HG03460 (cell line): ENCODE measurements at regions not wholly inside any gene's neighbourhood (a gene's known extent, or its start where the extent isn't known, plus 50 kb on each side); places are given as distances from the start of the nearest gene placed in this dataset.
A peak's percentile ranks its signal among the peaks of the same experiment; 100 is the strongest.
"Not testable (repeated sequence)": the region's sequence is repeated elsewhere in the genome, so short reads cannot be mapped to it uniquely, and the experiment has no call there.

Source experiments
- ATAC-seq: cut with Tn5 transposase; IDR thresholded peaks from one replicate; pipeline ENCODE4 v1.9.1; 2021; ENCODE audit not compliant: unreplicated experiment

DNA sequence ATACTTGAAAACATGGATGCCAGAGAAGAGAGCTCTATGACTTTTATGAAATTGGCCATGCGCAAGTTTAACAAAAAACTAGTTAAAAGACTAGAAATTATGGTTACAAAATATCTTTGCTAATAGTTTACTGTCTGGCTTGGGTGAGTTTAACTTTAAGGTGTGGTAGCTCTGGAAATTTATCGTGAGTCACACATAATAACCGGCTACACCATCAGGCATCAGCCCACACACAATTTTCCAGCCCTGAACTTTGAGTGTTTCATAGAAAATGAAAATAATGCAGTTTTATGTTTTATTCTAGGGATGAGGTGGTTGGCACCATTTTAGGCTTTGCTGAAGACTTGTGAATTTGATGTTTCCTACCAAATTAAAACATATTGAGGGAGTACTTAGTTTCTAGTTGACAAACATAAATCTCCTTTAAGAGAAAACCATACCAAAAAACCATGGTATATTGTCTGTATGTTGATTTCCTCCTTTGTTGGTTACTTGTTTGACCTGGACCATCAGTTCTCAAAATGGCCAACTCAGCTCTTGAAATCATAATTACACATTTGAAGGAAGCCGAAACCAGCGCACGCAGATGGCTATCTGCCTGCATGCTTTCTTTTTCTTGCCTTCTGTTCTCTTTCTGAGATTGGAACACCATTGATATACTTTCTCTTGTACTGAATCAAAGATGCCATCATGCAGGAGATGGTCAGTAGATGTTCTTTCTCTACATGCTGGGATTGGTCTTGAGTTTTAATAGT, 125.1 kb downstream of the AKAP11 start:
- no peak for ATAC-seq

DNA sequence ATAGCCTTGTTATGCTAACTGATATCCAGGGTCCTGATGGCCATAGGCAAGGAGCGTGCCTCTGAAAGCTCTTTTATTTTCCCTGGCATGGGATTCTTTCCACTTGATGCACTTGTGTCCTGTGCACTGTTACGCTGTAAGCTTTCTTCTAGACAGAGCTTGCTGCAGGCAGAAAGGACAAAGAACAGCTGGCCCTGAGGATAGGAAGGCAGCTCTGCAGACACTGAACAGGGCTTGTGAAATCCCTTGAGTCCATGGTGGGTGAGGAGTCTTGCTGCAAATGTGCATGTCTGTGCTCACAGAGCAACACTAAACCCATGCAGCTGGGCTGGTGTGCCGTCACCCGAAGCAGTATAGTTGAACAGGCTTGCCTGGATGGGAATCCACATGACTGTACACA, 126.6 kb downstream of the AKAP11 start:
- no peak for ATAC-seq

DNA sequence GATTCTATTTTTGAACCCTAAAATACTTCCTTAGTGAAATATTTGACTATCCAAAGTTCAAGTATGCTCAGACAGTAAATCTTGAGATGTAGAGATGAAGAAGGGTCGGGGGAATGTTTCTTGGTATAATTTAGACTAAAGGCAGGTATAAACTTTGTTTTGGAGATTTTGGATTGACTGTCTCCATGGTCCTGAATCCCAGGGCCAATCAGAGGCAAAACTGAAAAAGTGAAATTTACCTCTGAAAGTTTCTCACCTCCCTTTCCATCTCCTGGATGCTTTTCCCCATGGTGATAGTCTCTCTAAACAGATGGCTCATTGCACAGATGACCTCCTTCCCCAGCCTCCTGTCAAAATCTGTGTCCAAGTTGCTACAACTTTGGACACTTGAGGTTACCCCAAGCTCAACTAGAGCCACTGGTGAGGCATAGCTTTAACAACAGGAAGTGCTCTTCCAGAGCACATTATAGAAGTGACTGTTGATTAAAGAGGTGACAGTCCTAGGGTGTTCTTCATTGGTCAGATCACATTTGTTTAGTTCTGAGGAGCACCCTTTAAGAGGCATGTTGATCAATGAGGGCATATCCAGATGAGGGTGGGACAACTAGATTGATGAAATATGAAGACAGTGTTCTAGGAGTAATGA, 128.4 kb downstream of the AKAP11 start:
- ATAC-seq = no peak

DNA sequence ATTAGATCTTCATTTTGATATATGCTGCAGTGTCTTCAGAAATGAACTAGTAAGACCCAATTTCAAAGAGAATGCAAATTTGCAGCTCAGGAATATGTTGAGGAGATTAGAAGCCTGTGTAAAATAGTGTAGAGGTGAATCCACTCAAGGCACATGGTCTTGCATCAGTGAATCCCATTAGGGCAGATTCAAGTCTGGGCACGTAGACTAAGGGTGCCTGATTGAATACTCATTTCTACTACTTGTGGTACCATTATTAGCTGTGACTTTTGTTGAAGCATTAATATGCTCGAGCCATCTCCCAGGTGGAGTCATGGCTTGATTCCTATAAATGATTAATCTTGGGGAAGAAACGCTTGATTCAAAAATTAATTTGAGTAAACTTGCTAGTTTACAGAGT, 129.4 kb downstream of the AKAP11 start:
- ATAC-seq = no peak

DNA sequence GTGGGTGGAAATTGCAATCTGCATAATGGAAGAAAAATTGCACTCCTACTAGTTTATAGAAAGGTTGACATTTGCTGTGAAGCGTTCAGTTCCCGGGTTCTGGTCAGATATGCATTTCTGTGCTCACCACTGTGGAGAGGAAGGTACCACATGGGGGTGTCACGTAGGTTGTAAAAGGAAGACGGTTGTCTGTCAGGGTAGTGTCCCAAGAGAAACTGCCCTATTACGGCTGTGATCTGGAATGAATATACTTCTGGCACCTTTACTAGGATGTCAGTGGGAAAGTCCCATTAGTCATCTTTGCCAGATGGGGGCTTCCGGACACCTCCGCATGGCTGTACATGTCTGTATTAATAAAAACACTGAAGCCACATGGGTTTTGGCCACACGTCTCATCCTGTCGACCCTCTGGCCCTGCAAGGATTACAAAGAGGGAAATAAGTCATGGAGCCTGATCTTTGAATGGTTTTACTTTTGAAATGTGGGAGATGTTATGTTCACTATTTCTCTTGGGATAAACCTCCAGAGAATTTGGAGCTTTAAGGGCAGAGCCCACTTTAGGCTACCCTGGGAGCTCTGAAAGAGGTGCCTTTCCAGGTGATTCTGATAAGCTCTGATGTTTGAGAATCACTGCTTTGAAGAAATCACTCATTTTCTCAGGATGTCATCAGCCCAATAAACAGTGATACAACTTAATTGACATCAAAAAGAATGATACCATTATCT, 133.9 kb downstream of the AKAP11 start:
- ATAC-seq = peak; percentile 76

DNA sequence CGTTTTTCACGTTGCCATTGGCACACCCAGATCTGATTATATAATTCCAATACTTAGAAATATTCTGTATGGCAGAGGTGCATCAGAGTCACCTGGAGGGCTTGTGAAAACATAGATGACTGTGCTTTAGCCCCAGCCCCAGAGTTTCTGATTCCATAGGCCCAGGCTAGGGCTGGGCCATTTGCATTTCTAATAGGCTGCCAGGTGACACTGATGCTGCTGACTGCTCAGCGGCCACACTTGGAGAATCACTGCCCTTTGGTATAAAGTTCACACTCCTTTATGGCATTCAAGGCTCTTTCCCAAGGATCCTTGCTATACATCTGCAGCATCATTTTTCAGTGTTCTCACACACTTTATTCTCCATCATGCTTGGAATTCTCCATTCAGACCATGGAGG, 137.1 kb downstream of the AKAP11 start:
- no peak for ATAC-seq

DNA sequence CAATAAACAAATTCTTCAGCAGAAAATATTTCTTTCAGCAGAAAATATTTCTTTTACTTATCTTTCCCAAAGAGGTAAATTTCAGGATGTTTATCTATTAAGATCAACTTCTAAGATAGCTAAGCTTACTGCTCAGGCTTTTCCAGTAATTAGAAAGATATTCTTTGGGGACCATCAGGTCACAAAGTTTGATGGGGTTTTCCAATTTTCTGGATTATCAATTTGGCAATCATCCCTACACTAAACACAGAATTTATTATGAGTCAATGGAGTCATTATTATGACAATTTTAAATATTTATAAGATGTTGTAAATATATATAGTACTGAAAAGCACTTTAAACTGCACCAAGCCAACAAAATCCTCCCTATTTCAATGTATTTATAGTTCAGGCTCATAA, 137.6 kb downstream of the AKAP11 start:
- no peak for ATAC-seq

DNA sequence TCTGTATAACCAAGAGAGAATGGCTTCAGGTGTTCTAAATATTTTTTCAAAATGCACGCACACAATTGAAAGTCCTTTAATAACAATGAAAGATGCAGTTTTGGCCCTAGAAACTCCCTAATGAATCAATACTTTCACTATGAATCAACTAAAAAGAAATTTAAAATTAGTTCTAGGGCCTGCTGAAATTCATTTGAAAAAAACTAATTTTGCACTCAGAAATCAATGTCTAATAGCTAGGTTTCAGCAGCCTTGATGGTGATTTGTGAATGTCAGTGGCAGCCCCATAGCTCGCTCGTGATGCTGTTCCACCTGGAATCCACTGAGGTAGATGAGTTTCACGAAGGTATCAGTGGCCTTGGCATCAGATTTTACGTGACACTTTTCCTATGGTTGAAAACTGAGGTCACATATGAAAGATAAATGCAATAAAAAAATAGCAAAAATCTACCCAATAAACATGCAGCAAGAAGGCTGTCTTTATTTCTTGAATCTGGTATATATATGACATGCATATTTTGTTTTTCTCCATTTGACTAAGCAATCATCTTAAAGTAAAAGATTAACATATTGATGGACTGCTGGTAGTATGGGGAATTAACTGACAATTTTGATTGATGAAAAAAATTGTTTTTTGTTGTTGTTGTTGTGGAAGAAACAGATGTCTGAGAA, 141.0 kb downstream of the AKAP11 start:
- ATAC-seq = peak; percentile 54

DNA sequence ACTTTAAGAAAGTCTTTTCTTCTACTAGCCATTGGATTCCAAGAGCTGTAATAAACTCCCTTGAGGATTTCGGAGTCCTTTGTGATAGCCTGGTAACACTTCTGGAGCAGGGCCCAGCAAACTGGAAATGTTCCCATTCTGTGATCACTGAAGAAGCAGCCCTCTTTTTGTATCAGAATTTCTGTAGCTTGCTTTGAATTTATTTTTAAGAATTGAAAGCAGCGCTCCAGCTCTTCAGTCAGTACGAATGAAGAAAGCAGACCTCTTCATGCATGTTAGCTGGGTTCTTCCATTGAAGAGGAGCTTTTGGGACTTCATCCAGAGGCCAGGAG, 141.5 kb downstream of the AKAP11 start:
- ATAC-seq = no peak

DNA sequence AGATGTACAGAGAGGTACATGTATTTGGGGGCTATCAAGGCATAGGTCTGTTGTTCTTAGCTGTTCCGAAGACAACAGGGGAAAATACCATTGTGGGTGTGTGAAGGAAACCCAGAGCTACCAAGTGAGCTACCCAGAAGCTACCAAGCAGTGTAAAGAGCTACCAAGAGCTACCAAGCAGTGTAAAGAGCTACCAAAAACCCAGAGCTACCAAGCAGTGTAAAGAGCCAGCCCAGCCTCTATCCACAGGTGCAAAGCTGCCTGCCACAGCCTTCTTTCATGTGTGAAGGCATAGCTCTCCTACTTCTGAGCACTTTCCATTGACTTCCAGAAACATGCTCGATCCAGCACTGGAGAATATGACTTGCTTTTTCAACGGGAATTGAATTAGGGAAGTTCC, 145.7 kb downstream of the AKAP11 start:
- no peak for ATAC-seq

DNA sequence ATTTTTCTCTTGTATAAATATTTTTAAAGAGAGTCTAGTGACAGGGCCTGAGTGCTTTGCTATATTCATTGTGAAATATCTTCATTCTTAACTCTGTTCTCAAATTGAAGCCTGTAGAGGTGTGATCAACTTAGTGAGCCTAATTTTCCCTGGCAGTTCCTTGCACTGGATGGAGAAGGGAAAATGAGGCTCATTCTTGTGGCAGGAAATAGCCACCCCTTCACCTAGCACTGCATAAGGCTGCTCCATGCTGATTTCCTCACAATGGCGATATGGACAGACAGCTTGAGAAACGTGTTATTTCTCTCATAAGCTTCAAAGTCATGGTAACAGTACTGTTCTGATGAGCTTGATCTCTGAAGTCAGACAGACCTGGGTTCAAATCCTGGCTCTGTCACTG, 146.2 kb downstream of the AKAP11 start:
- ATAC-seq = no peak

DNA sequence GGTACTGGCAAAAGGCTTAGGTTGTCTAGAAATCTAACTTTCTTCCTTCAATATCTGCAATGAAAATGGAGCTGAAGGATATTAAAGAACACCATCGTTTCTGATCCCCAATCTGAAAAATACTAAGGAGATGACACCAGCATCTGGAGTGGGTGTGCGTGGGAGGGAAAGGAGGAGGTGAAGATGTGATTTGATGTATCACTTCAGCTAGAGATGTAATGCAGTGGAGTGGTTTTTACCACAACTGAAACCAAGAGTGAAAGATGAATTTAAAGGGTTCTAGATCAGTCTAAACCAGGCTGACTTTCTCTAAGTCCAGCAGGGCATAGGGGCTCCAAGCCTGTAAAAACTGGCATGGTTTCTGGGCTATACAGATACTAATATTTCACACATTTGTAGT, 148.4 kb downstream of the AKAP11 start:
- peak; percentile 91 for ATAC-seq

DNA sequence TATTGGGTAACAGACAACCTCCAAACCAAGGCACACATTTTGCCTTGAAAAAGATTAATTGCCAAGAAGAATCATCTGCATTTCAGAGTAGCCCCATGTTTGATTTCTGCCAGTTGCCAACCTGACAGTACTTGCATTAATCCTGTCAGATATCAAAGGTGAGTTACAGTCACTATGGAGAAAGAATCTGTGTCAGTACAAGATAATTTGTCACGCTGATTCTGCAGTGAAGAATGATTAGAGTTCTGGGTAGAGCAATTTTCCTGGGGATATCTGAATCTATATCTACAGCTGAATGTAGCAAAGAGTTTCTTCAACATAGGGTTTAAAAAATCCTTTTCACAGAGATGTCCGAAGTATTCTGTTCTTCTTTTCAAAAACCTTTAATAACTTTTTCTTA, 150.7 kb downstream of the AKAP11 start:
- no peak for ATAC-seq

DNA sequence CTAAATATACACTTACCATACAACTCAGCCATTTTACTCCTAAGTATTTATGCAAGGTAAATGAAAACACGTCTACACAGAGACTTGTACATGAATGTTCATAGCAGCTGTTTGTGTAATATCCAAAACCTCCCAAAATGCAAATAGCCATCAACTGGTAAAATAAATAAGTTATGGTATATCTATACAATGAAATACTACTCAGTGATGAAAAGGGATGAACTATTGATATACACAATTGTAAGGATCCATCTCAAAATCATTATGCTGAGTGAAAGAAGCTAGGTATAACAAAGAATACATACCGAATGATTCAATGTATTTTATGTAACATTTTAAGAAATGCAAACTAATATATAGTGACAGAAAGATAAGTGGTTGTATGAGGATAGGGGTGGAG, 149.8 kb upstream of the TNFSF11 start:
- no peak for ATAC-seq

DNA sequence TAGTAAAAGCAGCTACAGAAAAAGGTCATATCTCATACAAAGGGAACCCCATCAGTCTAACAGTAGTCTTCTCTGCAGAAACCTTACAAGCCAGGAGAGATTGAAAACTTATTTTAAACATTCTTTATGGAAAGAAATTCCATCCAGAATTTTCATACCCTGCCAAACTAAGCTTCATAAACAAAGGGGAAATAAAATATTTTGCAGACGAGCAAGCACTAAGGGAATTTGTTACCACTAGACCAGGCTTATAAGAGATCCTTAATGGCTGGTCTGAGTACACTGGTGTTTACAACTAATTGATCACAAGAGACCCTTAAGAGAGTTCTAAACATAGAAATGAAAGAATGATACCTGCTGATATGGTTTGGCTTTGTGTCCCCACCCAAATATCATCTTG, 128.6 kb upstream of the TNFSF11 start:
- no peak for ATAC-seq

DNA sequence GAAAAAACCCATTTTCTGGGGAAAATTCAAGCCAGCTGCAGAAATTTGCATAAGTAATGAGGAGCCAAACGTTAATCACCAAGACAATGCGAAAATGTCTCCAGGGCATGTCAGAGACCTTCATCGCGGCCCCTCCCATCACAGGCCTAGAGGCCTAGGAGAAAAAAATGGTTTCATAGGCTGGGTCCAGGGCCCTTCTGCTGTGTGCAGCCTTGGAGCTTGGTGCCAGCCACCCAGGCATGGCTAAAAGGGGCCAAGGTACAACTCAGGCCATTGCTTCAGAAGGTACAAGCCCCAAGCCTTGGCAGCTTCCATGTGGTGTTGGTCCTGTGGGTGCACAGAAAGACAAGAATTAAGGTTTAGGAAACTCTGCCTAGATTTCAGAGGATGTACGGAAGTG, 127.4 kb upstream of the TNFSF11 start:
- not testable (repeated sequence) for ATAC-seq

DNA sequence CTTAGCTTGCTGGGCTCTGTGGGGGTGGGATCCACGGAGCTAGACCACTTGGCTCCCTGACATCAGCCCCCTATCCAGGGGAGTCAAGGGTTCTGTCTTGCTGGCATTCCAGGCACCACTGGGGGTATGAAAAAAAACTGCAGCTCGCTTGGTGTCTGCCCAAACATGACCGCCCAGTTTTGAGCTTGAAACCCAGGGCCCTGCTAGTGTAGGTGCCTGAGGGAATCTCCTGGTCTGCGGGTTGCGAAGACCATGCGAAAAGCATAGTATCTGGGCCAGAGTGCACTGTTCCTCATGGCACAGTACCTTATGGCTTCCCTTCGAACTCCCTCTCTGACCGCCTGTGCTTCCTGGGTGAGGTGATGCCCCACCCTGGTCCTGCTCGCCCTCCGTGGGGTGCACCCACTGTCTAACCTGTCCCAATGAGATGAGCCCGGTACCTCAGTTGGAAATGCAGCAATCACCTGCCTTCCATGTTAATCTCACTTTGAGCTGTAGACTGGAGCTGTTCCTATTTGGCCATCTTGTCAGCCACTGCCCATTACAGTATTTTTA, 120.8 kb upstream of the TNFSF11 start:
- ATAC-seq = no peak

DNA sequence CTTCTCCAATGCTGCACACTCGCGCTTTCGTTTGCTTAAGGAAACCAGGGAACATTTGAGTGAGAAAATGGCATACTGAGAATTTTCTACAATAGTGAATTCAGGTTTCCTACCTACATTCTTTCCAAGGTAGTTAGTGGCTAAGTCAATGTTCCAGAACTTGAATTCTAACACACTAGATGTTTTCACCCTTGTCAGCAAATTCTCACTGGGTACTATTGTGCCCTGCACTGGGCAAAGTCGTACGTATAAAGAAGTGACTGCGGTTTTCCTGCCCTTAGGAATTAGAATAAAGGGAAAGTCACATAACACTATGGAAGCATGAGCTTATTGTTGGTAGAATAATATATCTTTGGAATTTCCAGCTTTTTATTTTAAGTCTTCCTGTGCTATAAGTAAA, 119.2 kb upstream of the TNFSF11 start:
- ATAC-seq = no peak

DNA sequence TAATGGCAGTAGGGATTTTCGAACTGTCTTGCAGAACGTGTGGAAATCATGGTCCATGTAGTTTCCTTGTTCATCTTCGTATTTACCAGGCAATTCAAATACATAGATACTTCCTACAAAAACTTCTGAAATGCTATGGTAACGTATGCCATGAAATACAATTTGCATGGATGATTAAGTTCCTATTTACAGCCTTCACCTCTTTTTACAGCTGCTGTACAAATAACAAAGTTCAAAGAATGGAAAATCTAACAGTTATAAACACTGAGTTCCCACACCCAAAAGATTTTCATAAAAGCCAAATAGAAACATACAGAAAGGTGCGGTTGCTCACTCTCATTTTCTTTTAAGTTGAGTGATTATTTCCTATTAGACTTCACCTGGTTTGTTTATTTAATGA, 115.8 kb upstream of the TNFSF11 start:
- no peak for ATAC-seq

DNA sequence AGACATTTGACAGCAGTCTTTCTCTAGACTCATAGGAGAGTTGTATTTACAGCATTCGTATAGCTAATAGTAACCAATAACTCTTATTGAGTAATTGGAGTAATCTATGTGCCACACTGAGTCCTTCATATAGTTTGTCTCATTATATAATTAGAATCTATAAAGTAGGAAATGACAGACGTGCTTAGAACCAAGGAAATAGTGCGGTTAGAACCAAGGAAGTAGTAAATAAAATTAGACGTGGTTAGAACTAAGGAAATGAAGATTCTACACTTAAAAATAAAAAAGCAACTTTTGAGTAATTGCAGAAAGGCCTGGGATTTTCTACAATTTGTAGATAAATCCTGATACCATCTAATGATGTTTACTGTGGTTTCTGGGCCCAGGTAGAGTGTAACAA, 107.8 kb upstream of the TNFSF11 start:
- ATAC-seq = no peak

DNA sequence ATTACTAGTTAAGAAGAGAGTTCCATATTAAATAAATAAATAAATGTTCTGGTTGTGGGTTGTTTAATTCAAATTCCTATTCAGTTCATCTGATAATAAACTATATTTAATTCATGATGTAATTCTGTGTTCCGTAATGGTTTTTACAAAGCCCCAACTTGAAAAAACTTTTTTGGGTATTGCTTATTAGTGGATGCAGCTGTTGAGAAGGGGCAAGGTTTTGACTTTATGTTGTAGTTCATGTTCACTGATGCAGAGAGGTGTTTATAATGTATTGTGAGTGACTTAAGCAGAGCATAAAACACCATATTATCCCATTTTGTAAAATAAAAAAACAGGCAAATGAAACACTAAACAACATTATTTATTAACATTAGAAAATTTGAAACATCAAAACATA, 107.3 kb upstream of the TNFSF11 start:
- ATAC-seq = no peak

DNA sequence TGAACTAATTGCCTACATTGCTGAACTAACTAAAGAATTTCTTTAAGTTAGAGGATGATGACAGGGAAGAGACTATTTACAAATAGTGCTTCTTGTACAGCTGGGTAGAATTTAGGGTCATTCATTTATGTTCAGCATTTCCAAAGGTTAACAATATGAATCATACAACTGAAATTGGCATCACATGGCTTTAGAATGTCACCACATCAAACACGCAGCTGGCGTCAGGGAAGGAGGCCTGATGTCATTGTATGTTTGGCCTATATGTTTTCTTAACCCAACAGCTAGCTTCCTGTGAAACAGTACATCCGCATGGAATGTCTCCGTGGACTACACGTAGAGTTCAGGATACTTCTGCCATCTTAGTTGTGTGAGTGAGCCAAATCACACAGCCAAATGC, 99.0 kb upstream of the TNFSF11 start:
- ATAC-seq = no peak
